Body of pancreas (tissue), 4 donors: ENCODE measurements at regions not wholly inside any gene's neighbourhood (a gene's known extent, or its start where the extent isn't known, plus 50 kb on each side); places are given as distances from the start of the nearest gene placed in this dataset.
A peak's percentile ranks its signal among the peaks of the same experiment; 100 is the strongest.
"Not testable (repeated sequence)": the region's sequence is repeated elsewhere in the genome, so short reads cannot be mapped to it uniquely, and the experiment has no call there.

Source experiments
- ATAC-seq: fragments of 150-250 bp; one replicate; pipeline ENCODE4 v1.9.1; 2016
- DNase-seq, 4 donors: peaks; one replicate each; pipeline ENCODE4 v3.0.0-alpha.2; 2019
- H3K27ac ChIP-seq, 4 donors: fragments of 200-600 bp; sonication (generic); 1 replicate in 3 of 4; 2 replicates in 1 of 4; pipeline versions ENCODE4 v1.5.1 to v1.6.1; 2016 to 2019; ENCODE audit warnings: mild to moderate bottlenecking in 1 of 4, mixed read lengths in 1 of 4, moderate library complexity in 1 of 4
- H3K27me3 ChIP-seq, 2 donors: fragments of 200-600 bp; sonication (generic); one replicate each; pipeline ENCODE4 v1.6.0; 2016; ENCODE audit warnings: mild to moderate bottlenecking in 1 of 2
- H3K36me3 ChIP-seq, 2 donors: fragments of 200-600 bp; sonication (generic); replicated peaks in 1 of 2; 2 replicates each; pipeline ENCODE4 v1.5.1; 2016; ENCODE audit warnings: low read depth in 2 of 2; ENCODE audit not compliant: insufficient read depth in 1 of 2
- H3K4me1 ChIP-seq: fragments of 200-600 bp; sonication (generic); one replicate; pipeline ENCODE4 v1.6.0; 2016
- H3K4me3 ChIP-seq, 2 donors: fragments of 200-600 bp; sonication (generic); 1 replicate in 1 of 2; 2 replicates in 1 of 2; pipeline ENCODE4 v1.5.1; 2016 to 2019
- H3K9me3 ChIP-seq, 3 donors: fragments of 200-600 bp; sonication (generic); 1 replicate in 2 of 3; 2 replicates in 1 of 3; pipeline ENCODE4 v1.5.1; 2016
- POLR2A ChIP-seq, 3 donors: fragments of 450-650 bp; IDR thresholded peaks; one replicate each; pipeline ENCODE4 v1.6.1; 2016; ENCODE audit warnings: antibody characterized with exemption in 3 of 3, mild to moderate bottlenecking in 2 of 3
- WGBS, 2 donors: methylation state at CpG; one replicate each; pipeline ENCODE4 v1.1.5; 2017; 5-methylcytosine and 5-hydroxymethylcytosine counted together
- intact Hi-C: fragments of 100-400 bp; cut with DNase I; formaldehyde crosslinking; loops from one replicate; pipeline ENCODE4 v1.15.1; 2023
- TF ChIP-seq, protein P1 (sequence below), 7 experiments: fragments of 450-650 bp in 4 of 7; fragments of 200-600 bp in 3 of 7; sonication (generic) in 3 of 7; IDR thresholded peaks; one replicate each; pipeline ENCODE4 v1.5.1; 2016 to 2019; ENCODE audit warnings: antibody characterized with exemption in 7 of 7

DNA sequence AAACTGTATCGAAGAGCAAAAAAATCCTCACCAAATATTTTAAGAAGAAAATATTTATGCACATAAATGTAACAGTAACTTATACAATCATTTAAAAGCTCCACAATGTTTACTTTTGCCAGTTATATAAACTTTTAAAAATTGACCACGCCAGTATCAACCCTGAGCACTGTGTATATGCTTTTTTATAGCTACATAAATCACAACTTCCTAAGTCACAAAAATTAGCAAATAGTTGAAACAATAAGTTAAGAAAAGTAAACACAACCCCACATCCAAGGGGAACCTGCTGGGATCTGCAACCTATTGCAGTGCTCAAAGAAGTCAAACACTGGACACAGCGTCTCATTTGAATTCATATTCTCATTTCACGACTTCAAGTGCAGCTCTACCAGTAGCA lies 89.8 kb upstream of the DST start:
- H3K27me3 ChIP-seq, result no peaks in the 10 kb centered on the region
- TF ChIP-seq POLR2A (IDR thresholded peaks at IDR 0.05), result no peak
- TF ChIP-seq, protein P1, sequence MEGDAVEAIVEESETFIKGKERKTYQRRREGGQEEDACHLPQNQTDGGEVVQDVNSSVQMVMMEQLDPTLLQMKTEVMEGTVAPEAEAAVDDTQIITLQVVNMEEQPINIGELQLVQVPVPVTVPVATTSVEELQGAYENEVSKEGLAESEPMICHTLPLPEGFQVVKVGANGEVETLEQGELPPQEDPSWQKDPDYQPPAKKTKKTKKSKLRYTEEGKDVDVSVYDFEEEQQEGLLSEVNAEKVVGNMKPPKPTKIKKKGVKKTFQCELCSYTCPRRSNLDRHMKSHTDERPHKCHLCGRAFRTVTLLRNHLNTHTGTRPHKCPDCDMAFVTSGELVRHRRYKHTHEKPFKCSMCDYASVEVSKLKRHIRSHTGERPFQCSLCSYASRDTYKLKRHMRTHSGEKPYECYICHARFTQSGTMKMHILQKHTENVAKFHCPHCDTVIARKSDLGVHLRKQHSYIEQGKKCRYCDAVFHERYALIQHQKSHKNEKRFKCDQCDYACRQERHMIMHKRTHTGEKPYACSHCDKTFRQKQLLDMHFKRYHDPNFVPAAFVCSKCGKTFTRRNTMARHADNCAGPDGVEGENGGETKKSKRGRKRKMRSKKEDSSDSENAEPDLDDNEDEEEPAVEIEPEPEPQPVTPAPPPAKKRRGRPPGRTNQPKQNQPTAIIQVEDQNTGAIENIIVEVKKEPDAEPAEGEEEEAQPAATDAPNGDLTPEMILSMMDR (IDR thresholded peaks at IDR 0.05), result no peak
- intact Hi-C loops, result no loop called here
- H3K4me3 ChIP-seq, result no peak overlapping the region
- no peak for ATAC-seq
- H3K9me3 ChIP-seq, result no peaks in the 10 kb centered on the region
- DNase-seq, result no peak
- H3K36me3 ChIP-seq, result no peaks in the 10 kb centered on the region
- H3K4me1 ChIP-seq, result peaks cover 31% of the 10 kb centered on the region
- no peak overlapping the region for H3K27ac ChIP-seq
- 74 to 79% methylated on average over 4 of the region's 4 CpGs for WGBS, 2 donors

DNA sequence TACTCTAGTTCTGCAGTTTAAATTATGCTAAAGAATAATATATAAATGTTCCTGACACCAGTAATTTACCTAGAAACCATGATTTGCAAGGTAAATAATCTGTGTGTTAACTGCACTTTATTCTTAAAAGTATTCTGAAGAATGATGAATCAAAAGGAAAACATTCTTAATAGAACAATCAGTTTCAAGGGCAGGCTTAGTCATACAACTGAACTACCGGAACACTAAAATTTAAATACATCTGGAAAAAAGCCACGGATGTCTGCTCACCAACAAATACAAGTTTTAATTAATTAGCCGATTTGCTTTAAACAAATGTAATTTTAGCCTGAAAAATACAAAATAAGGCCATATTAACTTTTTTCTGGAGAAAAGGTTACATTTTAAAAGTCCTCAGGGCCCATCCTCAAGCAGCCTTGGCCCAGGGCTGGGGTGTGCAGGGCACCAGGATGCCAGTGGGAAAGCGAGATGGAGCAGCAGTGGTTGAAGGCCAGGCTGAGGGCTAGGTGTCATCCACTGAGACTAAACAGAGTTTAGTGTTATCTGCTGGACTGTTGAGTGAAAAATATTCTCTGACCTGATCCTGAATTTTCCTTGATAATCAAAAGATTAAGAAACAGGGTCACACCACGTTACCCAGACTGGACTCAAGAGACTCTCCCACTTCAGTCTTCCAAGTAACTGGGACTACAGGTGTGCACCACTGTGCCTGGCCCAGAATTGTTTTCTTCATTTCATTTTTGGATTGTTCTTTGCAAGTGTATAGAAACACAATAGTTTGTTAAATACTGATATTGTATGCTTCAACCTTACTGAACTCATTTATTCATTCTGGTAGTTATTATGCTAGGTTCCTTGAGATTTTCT lies 88.2 kb upstream of the DST start:
- ATAC-seq, result no peak
- Histone ChIP-seq H3K27me3 (no peaks in the 10 kb centered on the region), H3K36me3 (no peaks in the 10 kb centered on the region), H3K9me3 (no peaks in the 10 kb centered on the region), H3K27ac (no peak overlapping the region), H3K4me1 (peaks cover 47% of the 10 kb centered on the region), H3K4me3 (no peak overlapping the region)
- intact Hi-C loops, result no loop called here
- no peak for DNase-seq
- TF ChIP-seq, protein P1 (IDR thresholded peaks at IDR 0.05), result no peak
- TF ChIP-seq POLR2A (IDR thresholded peaks at IDR 0.05), result no peak
- 56 to 63% methylated on average over 5 of the region's 5 CpGs for WGBS, 2 donors

DNA sequence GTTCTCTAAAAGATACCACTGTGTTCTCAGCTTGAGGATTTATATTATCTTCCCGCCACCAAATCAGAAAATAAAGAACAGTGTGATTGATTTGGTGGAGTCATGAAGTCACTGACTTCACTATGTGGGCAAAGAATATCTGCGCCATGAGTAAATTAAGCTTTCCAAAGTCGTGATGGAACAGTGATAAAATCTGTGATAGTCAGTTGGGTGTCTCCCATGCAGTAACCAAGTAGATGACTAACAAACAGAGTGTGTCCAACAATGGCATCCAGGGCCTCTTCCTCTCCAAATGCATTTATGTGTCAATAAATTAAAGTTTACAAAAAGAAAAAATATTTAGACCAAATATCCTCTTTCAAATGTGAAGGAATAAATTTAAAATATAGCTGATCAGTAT lies 87.0 kb upstream of the DST start:
- Histone ChIP-seq H3K4me3 (no peak overlapping the region), H3K27me3 (no peaks in the 10 kb centered on the region), H3K9me3 (no peaks in the 10 kb centered on the region), H3K36me3 (no peaks in the 10 kb centered on the region), H3K4me1 (peaks cover 51% of the 10 kb centered on the region), H3K27ac (no peak overlapping the region)
- intact Hi-C loops, result no loop called here
- TF ChIP-seq, protein P1 (IDR thresholded peaks at IDR 0.05), result no peak
- TF ChIP-seq POLR2A (IDR thresholded peaks at IDR 0.05), result no peak
- no peak for ATAC-seq
- DNase-seq, result no peak
- WGBS, 2 donors, result 57 to 60% methylated on average over 3 of the region's 3 CpGs

DNA sequence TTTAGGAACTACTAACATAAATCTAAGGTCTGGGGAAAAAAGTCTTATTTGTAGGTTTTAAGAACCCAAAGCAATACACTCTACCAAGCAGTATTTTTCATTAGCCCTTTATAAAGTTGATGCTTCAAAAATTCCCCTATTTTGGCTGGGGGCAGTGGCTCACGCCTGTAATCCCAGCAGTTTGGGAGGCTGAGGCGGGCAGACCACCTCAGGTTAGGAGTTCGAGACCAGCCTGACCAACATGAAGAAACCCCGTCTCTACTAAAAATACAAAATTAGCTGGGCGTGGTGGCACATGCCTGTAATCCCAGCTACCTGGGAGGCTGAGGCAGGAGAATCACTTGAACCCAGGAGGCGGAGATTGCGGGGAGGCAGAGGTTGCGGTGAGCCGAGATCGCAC lies 86.5 kb upstream of the DST start:
- DNase-seq, intact Hi-C loops, H3K4me3 ChIP-seq, H3K9me3 ChIP-seq, H3K36me3 ChIP-seq, ATAC-seq, H3K27me3 ChIP-seq: not testable (repeated sequence)
- 89 to 92% methylated on average over 10 of the region's 10 CpGs for WGBS, 2 donors
- Histone ChIP-seq H3K27ac (peak overlapping the region in 2 of 4 donors; percentile 19 to 28), H3K4me1 (peaks cover 51% of the 10 kb centered on the region)

DNA sequence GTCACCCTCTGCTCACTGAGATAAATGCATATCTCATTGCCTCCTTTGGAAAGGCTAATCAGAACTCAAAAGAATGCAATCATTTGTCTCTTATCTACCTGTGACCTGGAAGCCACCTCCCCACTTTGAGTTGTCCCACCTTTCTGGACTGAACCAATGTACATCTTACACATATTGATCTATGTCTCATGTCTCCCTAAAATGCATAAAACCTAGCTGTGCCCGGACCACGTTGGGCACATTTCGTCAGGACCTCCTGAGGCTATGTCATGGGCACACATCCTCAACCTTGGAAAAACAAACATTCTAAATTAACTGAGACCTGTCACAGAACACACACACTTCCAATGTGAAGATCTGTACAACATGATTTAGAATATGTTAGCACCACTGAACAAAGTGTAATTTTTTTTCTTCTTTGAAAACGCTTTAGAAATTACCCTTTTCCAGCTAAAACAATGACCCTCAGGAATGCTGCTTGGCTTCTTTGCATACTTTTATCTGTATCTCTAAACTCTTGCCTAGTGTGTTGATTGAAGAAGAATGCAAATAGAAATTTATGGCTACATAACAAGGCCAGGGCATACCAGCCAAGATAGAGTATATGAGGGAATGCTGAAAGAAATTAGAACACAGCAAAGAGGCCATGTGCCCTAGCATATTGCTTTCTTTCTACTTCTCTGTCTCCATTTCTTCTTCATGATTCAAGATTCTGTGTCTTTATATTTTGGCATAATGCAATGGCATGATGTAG lies 84.6 kb upstream of the DST start:
- Histone ChIP-seq H3K4me3 (no peak overlapping the region), H3K27me3 (no peaks in the 10 kb centered on the region), H3K27ac (peak overlapping the region in 3 of 4 donors; percentile 35 to 55 (median 38)), H3K36me3 (no peaks in the 10 kb centered on the region), H3K9me3 (no peaks in the 10 kb centered on the region), H3K4me1 (peaks cover 51% of the 10 kb centered on the region)
- no peak for TF ChIP-seq POLR2A (IDR thresholded peaks at IDR 0.05)
- TF ChIP-seq, protein P1 (IDR thresholded peaks at IDR 0.05), result no peak
- ATAC-seq, result peak; percentile 67
- 24 to 35% methylated on average over 4 of the region's 4 CpGs for WGBS, 2 donors
- intact Hi-C loops, result no loop called here
- DNase-seq, result no peak
